NOMO-1 (cell line): ENCODE measurements at regions not wholly inside any gene's neighbourhood (a gene's known extent, or its start where the extent isn't known, plus 50 kb on each side); places are given as distances from the start of the nearest gene placed in this dataset.
"Not testable (repeated sequence)": the region's sequence is repeated elsewhere in the genome, so short reads cannot be mapped to it uniquely, and the experiment has no call there.

Experiments
- DNase-seq, 2 experiments: peaks; one replicate each; lab custom pipeline; 2025; ENCODE audit not compliant: unreplicated experiment in 2 of 2; lab: John Stamatoyannopoulos, UW

DNA sequence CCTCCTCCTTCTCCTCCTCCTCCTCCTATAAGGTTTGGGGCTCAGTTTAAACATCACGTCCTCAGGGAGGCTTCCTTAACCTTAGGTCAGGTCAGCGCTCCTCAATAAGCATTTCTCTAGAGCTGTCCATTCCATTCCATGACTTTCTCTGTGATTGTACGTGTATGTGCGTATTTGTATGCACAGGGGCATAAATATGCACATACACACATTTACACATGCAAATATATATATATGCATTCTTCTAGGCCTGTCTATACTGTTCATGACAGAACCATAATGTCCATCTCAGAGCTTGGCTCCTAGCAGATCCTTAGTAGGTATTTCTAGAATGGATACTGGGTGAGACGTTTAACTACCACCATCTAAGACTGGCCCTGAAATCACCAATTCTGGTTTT is 258.6 kb downstream of the STIM2 start:
- DNase-seq: no peak

DNA sequence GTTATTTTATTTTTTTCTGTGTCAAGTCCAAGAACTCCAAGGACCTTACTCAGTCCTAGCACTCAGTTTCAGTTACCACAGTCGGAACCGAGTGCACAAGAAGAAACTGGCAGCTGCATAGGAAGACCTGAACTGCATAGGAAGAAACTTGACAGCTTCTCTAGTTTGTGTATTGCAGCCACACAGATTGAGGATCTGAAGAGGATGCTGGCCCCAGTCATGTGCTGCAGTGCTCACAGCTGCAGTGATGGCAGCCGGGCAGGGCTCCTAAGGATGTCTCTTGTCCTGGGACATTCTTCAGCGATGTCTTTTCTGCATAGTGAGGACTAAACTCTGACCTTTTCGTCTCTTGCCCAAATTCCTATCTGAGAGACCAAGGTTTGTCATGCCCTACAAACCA is 261.2 kb downstream of the STIM2 start:
- DNase-seq: no peak

DNA sequence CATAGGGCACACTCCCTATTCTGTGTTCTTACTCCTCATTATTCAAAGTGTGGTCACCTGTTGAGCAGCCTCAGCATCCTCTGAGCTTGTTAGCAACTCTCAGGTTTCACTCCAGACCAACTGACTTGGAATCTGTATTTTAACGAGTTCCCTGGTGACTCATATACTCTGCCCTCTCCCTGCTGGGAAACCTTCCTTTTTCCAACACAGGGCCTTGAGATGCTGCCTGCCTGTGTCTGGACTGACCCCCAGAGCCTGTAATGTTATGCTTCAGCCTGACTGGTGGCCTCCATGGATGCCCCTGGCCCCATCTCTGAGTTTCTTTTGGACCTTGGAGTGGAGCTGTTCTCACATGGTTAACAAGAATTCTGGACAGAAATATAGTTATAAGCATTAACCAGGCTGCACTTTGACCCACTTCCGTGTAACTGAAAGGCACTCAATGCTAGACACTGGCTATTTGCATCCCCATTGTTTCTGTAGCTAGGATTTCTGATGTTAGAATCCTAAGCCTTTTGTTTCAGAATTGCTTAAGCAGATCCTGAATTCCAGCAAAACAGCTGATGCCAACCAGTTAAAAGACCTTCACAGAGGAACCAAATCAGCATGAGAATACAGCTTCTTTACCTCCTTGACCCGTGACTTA is 262.6 kb downstream of the STIM2 start:
- no peak for DNase-seq

DNA sequence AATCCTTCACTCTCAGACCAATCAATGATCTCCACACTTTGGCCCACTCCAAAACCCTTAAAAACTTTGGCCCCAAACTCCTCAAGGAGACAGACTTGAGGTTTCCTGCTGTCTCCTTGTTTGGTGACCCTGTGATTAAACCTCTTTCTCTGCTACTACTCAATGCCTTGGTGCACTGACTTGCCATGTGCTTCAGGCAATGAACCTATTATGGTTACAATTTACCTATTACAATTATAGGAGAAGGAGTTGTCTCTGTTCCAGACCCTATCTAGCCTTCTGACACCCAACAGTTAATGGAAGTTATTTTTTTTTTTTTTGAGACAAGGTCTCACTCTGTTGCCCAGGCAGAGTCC is 263.1 kb downstream of the STIM2 start:
- no peak for DNase-seq

GRCh38 chr4:27126895-27127294 is 266.3 kb downstream of the STIM2 start:
- DNase-seq: not testable (repeated sequence)

DNA sequence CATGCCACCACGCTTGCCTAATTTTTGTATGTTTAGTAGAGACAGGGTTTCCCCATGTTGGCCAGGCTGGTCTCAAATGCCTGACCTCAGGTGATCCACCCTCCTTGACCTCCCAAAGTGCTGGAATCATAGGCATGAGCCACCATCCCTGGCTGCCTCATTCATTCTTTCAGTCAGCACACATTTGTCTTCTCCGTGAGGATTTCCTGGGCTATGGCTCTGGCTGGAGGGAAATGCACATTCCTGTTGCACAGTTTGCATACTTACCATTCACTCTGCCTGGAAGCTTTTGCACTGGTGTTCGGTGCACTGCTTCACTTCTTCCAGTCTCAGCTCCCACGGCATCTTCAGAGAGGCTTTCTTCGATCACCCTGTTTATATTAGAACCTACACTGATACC is 267.8 kb downstream of the STIM2 start:
- DNase-seq: no peak

- DNase-seq: no peak
Observed at GRCh38 chr4:27129871-27130366, 269.3 kb downstream of the STIM2 start.

DNA sequence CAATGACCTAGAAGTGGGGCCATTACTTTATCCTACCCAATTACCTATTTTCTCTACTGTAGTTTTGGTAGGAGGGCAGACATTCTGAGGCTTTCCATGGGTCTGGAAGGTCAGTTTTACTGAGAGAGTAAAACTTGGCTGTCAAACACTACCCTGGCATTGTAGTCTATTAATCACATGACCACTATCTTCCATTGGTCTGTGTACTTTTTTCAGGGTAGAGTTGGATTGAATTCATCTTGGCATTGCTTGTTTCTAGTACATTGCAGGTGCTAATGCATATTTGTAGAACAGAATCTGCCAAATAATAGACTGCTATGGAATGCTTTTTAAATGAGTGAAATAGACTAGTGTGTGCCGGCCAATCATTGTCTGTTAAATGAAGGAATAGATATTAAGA is 271.9 kb downstream of the STIM2 start:
- no peak for DNase-seq

DNA sequence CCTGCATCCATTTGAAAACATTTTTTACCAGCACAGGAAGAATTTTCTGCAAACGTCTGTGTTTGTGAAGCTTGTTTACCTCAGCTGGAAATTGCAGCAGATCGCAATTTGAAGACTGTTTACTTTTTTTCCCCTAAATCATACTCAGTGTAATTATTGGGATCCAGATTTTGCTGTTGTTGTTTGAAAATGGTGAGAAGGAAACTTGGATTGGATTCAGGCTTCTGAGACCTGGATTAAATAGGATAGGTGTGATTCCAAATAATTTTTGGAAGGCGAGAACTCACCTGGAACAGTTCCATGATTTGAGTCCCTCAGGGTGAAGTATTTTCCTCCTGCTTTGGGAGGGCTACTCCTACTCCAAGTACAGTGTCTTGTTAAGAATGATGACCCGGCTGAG is 279.8 kb downstream of the STIM2 start:
- no peak for DNase-seq

GRCh38 chr4:27141530-27141929 is 280.9 kb downstream of the STIM2 start:
- DNase-seq: no peak

DNA sequence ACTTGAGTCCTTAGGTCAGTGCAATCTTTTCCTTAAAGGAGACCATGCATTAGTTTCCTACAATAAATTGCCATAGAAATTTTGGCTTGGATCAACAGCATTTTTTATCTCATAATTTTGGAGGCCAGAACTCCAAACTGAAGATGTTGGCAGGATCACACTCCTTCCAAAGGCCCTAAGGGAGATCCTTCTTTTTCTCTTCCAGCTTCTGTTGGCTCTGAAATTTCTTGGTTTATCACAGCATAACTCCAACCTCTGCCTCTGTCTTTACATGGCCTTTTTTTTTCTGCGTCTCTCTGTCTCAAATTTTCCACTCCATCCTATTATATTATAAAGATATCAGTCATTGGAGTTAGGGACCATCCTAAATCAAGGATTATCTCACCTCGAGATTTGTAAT is 282.2 kb downstream of the STIM2 start:
- no peak for DNase-seq

DNA sequence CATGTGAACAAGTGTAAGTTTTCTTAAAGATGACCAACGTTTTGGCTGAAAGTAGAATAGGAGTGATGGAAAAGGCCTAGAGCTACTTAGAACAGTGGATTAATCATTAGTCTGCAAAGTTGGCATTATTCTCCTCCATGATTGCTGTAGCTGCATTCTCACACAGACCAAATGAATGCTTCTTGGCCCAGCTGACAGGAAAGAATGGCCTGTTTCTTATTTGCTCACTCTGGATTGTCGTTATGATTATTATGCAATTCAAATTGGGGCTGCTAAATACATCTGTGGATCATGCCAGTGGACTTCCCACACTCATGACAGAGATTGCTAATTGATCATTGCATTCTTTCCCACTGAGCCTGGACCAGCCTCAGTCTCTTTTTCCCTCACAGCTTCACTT is 285.0 kb downstream of the STIM2 start:
- no peak for DNase-seq

DNA sequence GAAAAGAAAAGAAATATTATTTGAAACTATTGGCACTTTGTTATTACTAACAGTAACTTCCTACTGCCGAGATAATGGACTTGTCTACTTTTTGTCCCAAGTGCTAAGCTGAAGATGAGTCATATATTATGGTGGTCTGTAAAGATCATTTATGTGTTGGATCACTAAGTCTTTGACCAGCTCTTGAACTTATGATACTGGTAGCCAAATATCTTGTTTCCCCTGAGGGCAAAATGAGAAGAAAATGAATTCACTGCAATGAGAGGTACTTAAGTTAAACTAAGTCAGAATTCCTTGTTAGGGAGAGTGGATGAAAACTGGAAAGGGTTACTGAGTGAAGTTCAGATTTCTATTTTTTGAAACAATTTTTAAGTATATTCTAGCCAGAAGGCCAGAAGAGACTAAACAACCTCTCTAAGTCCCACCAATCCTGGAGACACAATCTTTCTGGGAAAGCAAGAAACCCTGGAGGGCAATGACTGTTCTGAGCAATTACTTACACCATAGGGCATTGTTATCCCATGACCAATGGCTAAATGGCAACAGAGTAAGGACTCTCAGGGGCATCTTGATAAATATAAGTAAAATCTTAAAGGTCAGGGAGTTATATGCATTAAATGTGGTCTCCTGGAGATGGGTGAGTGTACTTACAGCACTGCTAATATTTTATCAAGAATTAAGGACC is 287.7 kb downstream of the STIM2 start:
- no peak for DNase-seq

DNA sequence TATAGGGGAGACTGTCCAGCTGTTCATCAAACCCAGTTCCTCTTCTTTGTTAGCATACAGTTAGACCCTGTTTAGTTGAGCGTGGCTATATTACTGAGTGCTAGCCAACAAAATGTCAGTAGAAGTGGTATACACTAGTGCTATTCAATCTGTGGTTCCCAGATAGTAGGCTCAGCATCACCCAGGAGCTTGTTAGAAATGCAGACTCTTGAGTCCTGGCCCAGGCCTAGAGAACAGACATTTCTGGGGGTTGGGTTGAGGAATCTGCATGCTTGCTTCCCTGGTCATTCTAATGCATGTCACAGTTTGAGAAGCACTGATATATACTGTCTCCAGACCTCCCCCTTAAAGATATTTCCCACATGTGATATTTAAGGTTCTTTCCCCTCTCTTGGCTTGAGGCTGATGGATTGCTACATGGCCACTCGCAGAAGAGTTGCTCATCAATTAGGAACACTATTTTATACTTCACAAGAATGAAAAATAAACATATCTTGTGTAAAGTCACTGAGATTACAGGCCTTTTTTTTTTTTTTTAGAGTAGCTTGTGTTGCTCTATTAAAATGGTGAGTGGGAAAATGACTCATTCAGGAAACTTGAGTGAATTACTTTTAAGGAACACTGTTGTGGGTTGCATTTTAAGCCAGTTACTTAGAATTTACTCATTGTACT is 289.0 kb downstream of the STIM2 start:
- no peak for DNase-seq

DNA sequence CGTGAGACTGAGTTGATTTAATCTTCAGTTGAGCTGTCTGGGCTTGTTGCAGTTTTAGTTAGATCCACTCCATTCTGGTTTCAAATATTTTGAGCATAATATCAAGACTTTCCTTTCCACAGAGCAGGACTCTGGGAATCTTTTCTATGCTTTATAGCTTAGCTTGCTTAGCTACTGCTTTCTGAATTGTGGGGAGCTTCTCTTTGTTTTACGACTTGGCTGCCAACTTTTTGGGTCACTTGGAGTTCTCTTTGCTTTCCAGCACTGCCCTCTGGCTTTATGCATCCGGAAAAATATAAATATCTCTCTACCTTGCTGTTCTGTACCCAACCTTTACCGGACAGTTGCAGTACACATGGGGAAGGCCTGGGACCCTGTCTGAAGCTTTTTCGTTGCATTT is 292.1 kb downstream of the STIM2 start:
- DNase-seq: no peak

DNA sequence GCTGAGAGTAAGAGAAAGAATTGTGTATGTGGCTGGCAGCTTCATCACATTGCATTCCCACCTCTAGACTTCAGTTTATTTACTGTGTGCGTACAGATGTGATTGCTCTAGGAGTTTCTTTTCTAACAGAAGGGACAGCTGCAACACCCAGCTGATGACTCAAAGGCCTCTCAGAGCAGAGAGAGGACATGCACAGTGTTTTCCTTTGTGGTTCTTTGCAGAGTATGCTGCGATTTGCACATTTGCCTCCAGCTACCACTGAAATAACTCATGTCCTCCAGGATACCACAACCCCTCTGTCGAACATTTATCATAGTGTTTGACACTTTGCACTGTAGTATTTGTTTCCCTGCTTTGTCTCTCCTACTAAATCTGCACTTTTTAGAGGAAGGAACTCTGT is 294.1 kb downstream of the STIM2 start:
- no peak for DNase-seq

DNA sequence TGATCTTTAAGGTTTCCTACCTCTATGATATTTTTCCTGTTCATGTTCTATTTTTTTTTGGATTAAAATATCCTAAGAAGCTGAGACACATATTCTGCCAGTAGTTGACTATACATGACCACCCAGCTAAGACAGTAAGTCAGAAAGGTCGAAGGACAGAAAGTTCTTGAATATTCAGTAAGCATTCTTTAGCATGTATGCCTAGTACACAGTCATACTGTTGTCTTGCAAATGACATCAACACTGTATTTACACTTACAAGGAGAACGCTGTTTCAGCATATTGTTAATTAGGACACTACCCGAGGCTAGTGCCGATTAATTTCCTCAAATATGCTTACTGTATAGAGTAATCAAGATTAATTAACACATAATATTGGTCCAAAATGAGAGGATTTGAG is 300.6 kb downstream of the STIM2 start:
- no peak for DNase-seq

GRCh38 chr4:27168783-27169182 is 308.1 kb downstream of the STIM2 start:
- DNase-seq: no peak

- DNase-seq: no peak
Observed at GRCh38 chr4:27173280-27173679, 312.6 kb downstream of the STIM2 start.

DNA sequence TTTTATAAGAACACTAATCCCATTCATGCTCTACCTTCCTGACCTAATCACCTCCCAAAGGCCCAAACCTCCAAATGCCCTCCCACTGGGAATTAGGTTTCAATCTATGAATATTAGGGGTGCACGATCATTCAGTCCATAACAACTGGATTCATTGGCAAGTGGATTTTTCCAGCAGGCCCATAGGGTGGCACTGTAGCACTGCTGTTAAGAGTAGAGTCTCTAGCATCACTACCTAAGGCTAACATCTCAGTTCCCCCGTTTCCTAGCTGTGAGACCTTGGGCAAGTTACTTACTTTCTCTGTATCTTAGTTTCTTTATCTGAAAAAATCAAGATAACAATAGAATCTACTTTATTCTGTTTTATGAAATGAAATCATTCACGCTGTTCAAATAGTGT is 315.8 kb downstream of the STIM2 start:
- no peak for DNase-seq

- no peak for DNase-seq
Observed at GRCh38 chr4:27176881-27177280, 316.2 kb downstream of the STIM2 start.

GRCh38 chr4:27178061-27178460 is 317.4 kb downstream of the STIM2 start:
- DNase-seq: no peak
